ENCODE measurements at regions not wholly inside any gene's neighbourhood (a gene's known extent, or its start where the extent isn't known, plus 50 kb on each side); places are given as distances from the start of the nearest gene placed in this dataset.

- TF ChIP-seq ZNF747 (tag by site-specific recombination; IDR thresholded peaks at IDR 0.05) (no peak), KLF9 (tag by site-specific recombination; IDR thresholded peaks at IDR 0.05; ENCODE audit: low read depth) (no peak; the same call in 1 of the 2 replicates), ZNF223 (tag by site-specific recombination; IDR thresholded peaks at IDR 0.05) (no peak), OSR2 (tag by site-specific recombination; IDR thresholded peaks at IDR 0.05) (peak; percentile 90), ZNF341 (tag by site-specific recombination; IDR thresholded peaks at IDR 0.05; ENCODE audit: low read depth) (0 out of 2 replicates have a peak, but pooled peaks have one; percentile 26), ZNF664 (tag by site-specific recombination; IDR thresholded peaks at IDR 0.05) (peak; percentile 98), ZNF596 (tag by site-specific recombination; IDR thresholded peaks at IDR 0.05) (0 out of 2 replicates have a peak, but pooled peaks have one; percentile 5), ZNF561 (tag by site-specific recombination; IDR thresholded peaks at IDR 0.05; ENCODE audit: borderline replicate concordance) (0 out of 2 replicates have a peak, but pooled peaks have one; percentile 55), KLF7 (tag by site-specific recombination; IDR thresholded peaks at IDR 0.05; ENCODE audit: borderline replicate concordance) (no peak; the same call in 1 of the 2 replicates), ZNF658 (tag by site-specific recombination; IDR thresholded peaks at IDR 0.05) (no peak), ZNF280C (tag by site-specific recombination; IDR thresholded peaks at IDR 0.05) (no peak), SCRT2 (tag by site-specific recombination; IDR thresholded peaks at IDR 0.05) (peak; percentile 61), REPIN1 (tag by site-specific recombination; IDR thresholded peaks at IDR 0.05; ENCODE audit: low read depth) (0 out of 2 replicates have a peak, but pooled peaks have one; percentile 13), ZNF624 (tag by site-specific recombination; IDR thresholded peaks at IDR 0.05) (no peak), ZNF701 (tag by site-specific recombination; IDR thresholded peaks at IDR 0.05) (no peak), ZNF473 (tag by site-specific recombination; IDR thresholded peaks at IDR 0.05) (no peak), ZNF48 (tag by site-specific recombination; IDR thresholded peaks at IDR 0.05) (no peak), ZNF239 (tag by site-specific recombination; IDR thresholded peaks at IDR 0.05) (no peak), ZNF488 (tag by site-specific recombination; IDR thresholded peaks at IDR 0.05) (peak; percentile 41; the same call in 1 of the 2 replicates), ZNF623 (tag by site-specific recombination; IDR thresholded peaks at IDR 0.05) (no peak), ZNF510 (tag by site-specific recombination; IDR thresholded peaks at IDR 0.05; ENCODE audit: insufficient replicate concordance) (no peak), ZNF133 (tag by site-specific recombination; IDR thresholded peaks at IDR 0.05) (0 out of 2 replicates have a peak, but pooled peaks have one; percentile 14)
- TF ChIP-seq, protein P1, sequence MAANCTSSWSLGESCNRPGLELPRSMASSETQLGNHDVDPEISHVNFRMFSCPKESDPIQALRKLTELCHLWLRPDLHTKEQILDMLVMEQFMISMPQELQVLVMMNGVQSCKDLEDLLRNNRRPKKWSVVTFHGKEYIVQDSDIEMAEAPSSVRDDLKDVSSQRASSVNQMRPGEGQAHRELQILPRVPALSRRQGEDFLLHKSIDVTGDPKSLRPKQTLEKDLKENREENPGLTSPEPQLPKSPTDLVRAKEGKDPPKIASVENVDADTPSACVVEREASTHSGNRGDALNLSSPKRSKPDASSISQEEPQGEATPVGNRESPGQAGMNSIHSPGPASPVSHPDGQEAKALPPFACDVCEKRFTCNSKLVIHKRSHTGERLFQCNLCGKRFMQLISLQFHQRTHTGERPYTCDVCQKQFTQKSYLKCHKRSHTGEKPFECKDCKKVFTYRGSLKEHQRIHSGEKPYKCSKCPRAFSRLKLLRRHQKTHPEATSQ (tag by site-specific recombination; IDR thresholded peaks at IDR 0.05) = no peak
- TF ChIP-seq, protein P2, sequence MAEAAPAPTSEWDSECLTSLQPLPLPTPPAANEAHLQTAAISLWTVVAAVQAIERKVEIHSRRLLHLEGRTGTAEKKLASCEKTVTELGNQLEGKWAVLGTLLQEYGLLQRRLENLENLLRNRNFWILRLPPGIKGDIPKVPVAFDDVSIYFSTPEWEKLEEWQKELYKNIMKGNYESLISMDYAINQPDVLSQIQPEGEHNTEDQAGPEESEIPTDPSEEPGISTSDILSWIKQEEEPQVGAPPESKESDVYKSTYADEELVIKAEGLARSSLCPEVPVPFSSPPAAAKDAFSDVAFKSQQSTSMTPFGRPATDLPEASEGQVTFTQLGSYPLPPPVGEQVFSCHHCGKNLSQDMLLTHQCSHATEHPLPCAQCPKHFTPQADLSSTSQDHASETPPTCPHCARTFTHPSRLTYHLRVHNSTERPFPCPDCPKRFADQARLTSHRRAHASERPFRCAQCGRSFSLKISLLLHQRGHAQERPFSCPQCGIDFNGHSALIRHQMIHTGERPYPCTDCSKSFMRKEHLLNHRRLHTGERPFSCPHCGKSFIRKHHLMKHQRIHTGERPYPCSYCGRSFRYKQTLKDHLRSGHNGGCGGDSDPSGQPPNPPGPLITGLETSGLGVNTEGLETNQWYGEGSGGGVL (tag by site-specific recombination; IDR thresholded peaks at IDR 0.05) = peak; percentile 51
- TF ChIP-seq, protein P3, sequence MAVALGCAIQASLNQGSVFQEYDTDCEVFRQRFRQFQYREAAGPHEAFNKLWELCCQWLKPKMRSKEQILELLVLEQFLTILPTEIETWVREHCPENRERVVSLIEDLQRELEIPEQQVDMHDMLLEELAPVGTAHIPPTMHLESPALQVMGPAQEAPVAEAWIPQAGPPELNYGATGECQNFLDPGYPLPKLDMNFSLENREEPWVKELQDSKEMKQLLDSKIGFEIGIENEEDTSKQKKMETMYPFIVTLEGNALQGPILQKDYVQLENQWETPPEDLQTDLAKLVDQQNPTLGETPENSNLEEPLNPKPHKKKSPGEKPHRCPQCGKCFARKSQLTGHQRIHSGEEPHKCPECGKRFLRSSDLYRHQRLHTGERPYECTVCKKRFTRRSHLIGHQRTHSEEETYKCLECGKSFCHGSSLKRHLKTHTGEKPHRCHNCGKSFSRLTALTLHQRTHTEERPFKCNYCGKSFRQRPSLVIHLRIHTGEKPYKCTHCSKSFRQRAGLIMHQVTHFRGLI (tag by site-specific recombination; IDR thresholded peaks at IDR 0.05) = peak; percentile 48; the same call in 1 of the 2 replicates
- TF ChIP-seq, protein P4, sequence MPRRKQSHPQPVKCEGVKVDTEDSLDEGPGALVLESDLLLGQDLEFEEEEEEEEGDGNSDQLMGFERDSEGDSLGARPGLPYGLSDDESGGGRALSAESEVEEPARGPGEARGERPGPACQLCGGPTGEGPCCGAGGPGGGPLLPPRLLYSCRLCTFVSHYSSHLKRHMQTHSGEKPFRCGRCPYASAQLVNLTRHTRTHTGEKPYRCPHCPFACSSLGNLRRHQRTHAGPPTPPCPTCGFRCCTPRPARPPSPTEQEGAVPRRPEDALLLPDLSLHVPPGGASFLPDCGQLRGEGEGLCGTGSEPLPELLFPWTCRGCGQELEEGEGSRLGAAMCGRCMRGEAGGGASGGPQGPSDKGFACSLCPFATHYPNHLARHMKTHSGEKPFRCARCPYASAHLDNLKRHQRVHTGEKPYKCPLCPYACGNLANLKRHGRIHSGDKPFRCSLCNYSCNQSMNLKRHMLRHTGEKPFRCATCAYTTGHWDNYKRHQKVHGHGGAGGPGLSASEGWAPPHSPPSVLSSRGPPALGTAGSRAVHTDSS (tag by site-specific recombination; IDR thresholded peaks at IDR 0.05) = no peak
- TF ChIP-seq, protein P5, sequence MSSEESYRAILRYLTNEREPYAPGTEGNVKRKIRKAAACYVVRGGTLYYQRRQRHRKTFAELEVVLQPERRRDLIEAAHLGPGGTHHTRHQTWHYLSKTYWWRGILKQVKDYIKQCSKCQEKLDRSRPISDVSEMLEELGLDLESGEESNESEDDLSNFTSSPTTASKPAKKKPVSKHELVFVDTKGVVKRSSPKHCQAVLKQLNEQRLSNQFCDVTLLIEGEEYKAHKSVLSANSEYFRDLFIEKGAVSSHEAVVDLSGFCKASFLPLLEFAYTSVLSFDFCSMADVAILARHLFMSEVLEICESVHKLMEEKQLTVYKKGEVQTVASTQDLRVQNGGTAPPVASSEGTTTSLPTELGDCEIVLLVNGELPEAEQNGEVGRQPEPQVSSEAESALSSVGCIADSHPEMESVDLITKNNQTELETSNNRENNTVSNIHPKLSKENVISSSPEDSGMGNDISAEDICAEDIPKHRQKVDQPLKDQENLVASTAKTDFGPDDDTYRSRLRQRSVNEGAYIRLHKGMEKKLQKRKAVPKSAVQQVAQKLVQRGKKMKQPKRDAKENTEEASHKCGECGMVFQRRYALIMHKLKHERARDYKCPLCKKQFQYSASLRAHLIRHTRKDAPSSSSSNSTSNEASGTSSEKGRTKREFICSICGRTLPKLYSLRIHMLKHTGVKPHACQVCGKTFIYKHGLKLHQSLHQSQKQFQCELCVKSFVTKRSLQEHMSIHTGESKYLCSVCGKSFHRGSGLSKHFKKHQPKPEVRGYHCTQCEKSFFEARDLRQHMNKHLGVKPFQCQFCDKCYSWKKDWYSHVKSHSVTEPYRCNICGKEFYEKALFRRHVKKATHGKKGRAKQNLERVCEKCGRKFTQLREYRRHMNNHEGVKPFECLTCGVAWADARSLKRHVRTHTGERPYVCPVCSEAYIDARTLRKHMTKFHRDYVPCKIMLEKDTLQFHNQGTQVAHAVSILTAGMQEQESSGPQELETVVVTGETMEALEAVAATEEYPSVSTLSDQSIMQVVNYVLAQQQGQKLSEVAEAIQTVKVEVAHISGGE (tag by site-specific recombination; conservative IDR thresholded peaks at IDR 0.05; ENCODE audit: low read depth) = no peak
Observed at GRCh38 chr1:199778324-199778955, 249.1 kb upstream of the NR5A2 start (continued).

Measured in HEK293 (cell line).